ENCODE measurements at regions not wholly inside any gene's neighbourhood (a gene's known extent, or its start where the extent isn't known, plus 50 kb on each side); places are given as distances from the start of the nearest gene placed in this dataset.

GRCh38 chrX:38878641-38879340 is 77.5 kb downstream of the MID1IP1 start:
- no peak for DNase-seq (ENCODE audit: low spot score)
- ATAC-seq (ENCODE audit: low FRiP score), result no peak
- no peak for TF ChIP-seq CTCF (IDR thresholded peaks at IDR 0.05)

- ATAC-seq (ENCODE audit: low FRiP score) (no peak), DNase-seq (ENCODE audit: low spot score) (no peak)
- TF ChIP-seq CTCF (IDR thresholded peaks at IDR 0.05), result no peak
Measured at GRCh38 chrX:38879631-38880220, 78.5 kb downstream of the MID1IP1 start.

- no peak for ATAC-seq (ENCODE audit: low FRiP score)
- TF ChIP-seq CTCF (IDR thresholded peaks at IDR 0.05), result no peak
- DNase-seq (ENCODE audit: low spot score), result no peak
Measured at GRCh38 chrX:38880296-38880854, 79.1 kb downstream of the MID1IP1 start.

- DNase-seq (ENCODE audit: low spot score) (no peak), ATAC-seq (ENCODE audit: low FRiP score) (no peak)
- no peak for TF ChIP-seq CTCF (IDR thresholded peaks at IDR 0.05)
Measured at GRCh38 chrX:38881066-38881465, 79.8 kb downstream of the MID1IP1 start.

GRCh38 chrX:38881727-38882126 is 80.5 kb downstream of the MID1IP1 start:
- TF ChIP-seq CTCF (IDR thresholded peaks at IDR 0.05), result no peak
- ATAC-seq (ENCODE audit: low FRiP score) (no peak), DNase-seq (ENCODE audit: low spot score) (no peak)

- TF ChIP-seq CTCF (IDR thresholded peaks at IDR 0.05), result no peak
- no peak for ATAC-seq (ENCODE audit: low FRiP score)
Measured at GRCh38 chrX:38882894-38883626, 81.8 kb downstream of the MID1IP1 start.

More at GRCh38 chrX:38882894-38883626, 81.8 kb downstream of the MID1IP1 start:
- no peak for DNase-seq (ENCODE audit: low spot score)
